Mesodermal cell (in vitro differentiated cells): ENCODE measurements at regions not wholly inside any gene's neighbourhood (a gene's known extent, or its start where the extent isn't known, plus 50 kb on each side); places are given as distances from the start of the nearest gene placed in this dataset.

ENCODE experiments used
- H3K27ac ChIP-seq: 2 replicates; pipeline ENCODE4 v1.7.0; 2013; ENCODE audit warnings: mild to moderate bottlenecking, low read depth, low read length, moderate library complexity; ENCODE audit not compliant: severe bottlenecking
- H3K36me3 ChIP-seq: 2 replicates; pipeline ENCODE4 v1.7.1; 2013; ENCODE audit warnings: mild to moderate bottlenecking, low read length, moderate library complexity; ENCODE audit not compliant: control insufficient read depth, insufficient read depth
- H3K4me1 ChIP-seq: one replicate; pipeline ENCODE4 v1.7.1; 2013; ENCODE audit warnings: mild to moderate bottlenecking, low read length; ENCODE audit not compliant: insufficient read depth, control insufficient read depth, poor library complexity, severe bottlenecking
- H3K4me3 ChIP-seq: 2 replicates; pipeline ENCODE4 v1.7.0; 2013; ENCODE audit warnings: low read length, control low read depth, mild to moderate bottlenecking; ENCODE audit not compliant: insufficient read depth, poor library complexity, severe bottlenecking; ENCODE audit errors: extremely low read depth
- H3K9me3 ChIP-seq: 2 replicates; pipeline ENCODE4 v1.7.1; 2013; ENCODE audit warnings: mild to moderate bottlenecking, low read length, moderate library complexity; ENCODE audit not compliant: control insufficient read depth
- WGBS, 2 experiments: methylation state at CpG; one replicate each; pipeline ENCODE4 v1.1.5; 2013; ENCODE audit warnings: missing lambda C conversion rate in 2 of 2; ENCODE audit not compliant: insufficient coverage in 2 of 2; 5-methylcytosine and 5-hydroxymethylcytosine counted together

- Histone ChIP-seq H3K27ac (no peak overlapping the region), H3K36me3 (no peaks in the 10 kb centered on the region), H3K4me1 (peaks cover 24% of the 10 kb centered on the region), H3K4me3 (no peak overlapping the region), H3K9me3 (no peaks in the 10 kb centered on the region)
- 93 to 96% methylated on average over 13 to 14 of the region's 18 CpGs for WGBS, 2 experiments
Measured at GRCh38 chr11:70501933-70502540, 103.7 kb downstream of the CTTN start.

GRCh38 chr11:70502677-70503467, 104.5 kb downstream of the CTTN start:
- Histone ChIP-seq H3K4me1 (peaks cover 17% of the 10 kb centered on the region), H3K4me3 (no peak overlapping the region), H3K9me3 (no peaks in the 10 kb centered on the region), H3K36me3 (no peaks in the 10 kb centered on the region), H3K27ac (no peak overlapping the region)
- WGBS, 2 experiments = 83 to 93% methylated on average over 10 to 12 of the region's 15 CpGs

- no peak overlapping the region for H3K27ac ChIP-seq
- H3K4me1 ChIP-seq = peaks cover 15% of the 10 kb centered on the region
- H3K9me3 ChIP-seq = no peaks in the 10 kb centered on the region
- no peak overlapping the region for H3K4me3 ChIP-seq
- 78 to 89% methylated on average over 12 to 13 of the region's 14 CpGs for WGBS, 2 experiments
- no peaks in the 10 kb centered on the region for H3K36me3 ChIP-seq
Measured at GRCh38 chr11:70503468-70504221, 105.3 kb downstream of the CTTN start.

GRCh38 chr11:70504246-70505020, 106.1 kb downstream of the CTTN start:
- Histone ChIP-seq H3K4me1 (peaks cover 15% of the 10 kb centered on the region), H3K4me3 (no peak overlapping the region), H3K9me3 (no peaks in the 10 kb centered on the region), H3K27ac (no peak overlapping the region), H3K36me3 (no peaks in the 10 kb centered on the region)
- WGBS, 2 experiments = 94 to 96% methylated on average over 16 to 18 of the region's 19 CpGs

- WGBS, 2 experiments = 91 to 92% methylated on average over 9 to 11 of the region's 11 CpGs
- Histone ChIP-seq H3K27ac (no peak overlapping the region), H3K4me1 (peaks cover 11% of the 10 kb centered on the region), H3K9me3 (no peaks in the 10 kb centered on the region), H3K4me3 (no peak overlapping the region), H3K36me3 (no peaks in the 10 kb centered on the region)
Measured at GRCh38 chr11:70505331-70505731, 107.0 kb downstream of the CTTN start.

- WGBS, 2 experiments = 87 to 89% methylated on average over 12 to 13 of the region's 15 CpGs
- Histone ChIP-seq H3K4me3 (no peak overlapping the region), H3K9me3 (no peaks in the 10 kb centered on the region), H3K27ac (no peak overlapping the region), H3K36me3 (no peaks in the 10 kb centered on the region), H3K4me1 (peaks cover 7% of the 10 kb centered on the region)
Measured at GRCh38 chr11:70505761-70506657, 107.7 kb downstream of the CTTN start.

GRCh38 chr11:70506658-70506970, 108.3 kb downstream of the CTTN start:
- 92 to 93% methylated on average over 4 to 5 of the region's 5 CpGs for WGBS, 2 experiments

GRCh38 chr11:70506986-70507385, 108.7 kb downstream of the CTTN start:
- H3K27ac ChIP-seq = no peak overlapping the region
- no peaks in the 10 kb centered on the region for H3K4me1 ChIP-seq
- H3K36me3 ChIP-seq = no peaks in the 10 kb centered on the region
- 90% methylated on average over 7 of the region's 7 CpGs for WGBS, 2 experiments
- H3K4me3 ChIP-seq = no peak overlapping the region
- no peaks in the 10 kb centered on the region for H3K9me3 ChIP-seq

More at GRCh38 chr11:70506658-70506970, 108.3 kb downstream of the CTTN start:
- H3K36me3 ChIP-seq = no peaks in the 10 kb centered on the region
- H3K9me3 ChIP-seq = no peaks in the 10 kb centered on the region
- no peak overlapping the region for H3K4me3 ChIP-seq
- H3K27ac ChIP-seq = no peak overlapping the region
- H3K4me1 ChIP-seq = peaks cover under 1% of the 10 kb centered on the region

GRCh38 chr11:70507466-70508230, 109.3 kb downstream of the CTTN start:
- whole genome bisulfite sequencing, 2 experiments = 82 to 88% methylated on average over 16 to 17 of the region's 20 CpGs
- H3K36me3 ChIP-seq = no peaks in the 10 kb centered on the region
- H3K4me1 ChIP-seq = no peaks in the 10 kb centered on the region
- H3K27ac ChIP-seq = no peak overlapping the region
- H3K4me3 ChIP-seq = no peak overlapping the region
- H3K9me3 ChIP-seq = no peaks in the 10 kb centered on the region
